ENCODE measurements at regions not wholly inside any gene's neighbourhood (a gene's known extent, or its start where the extent isn't known, plus 50 kb on each side); places are given as distances from the start of the nearest gene placed in this dataset.

GRCh38 chr19:29323440-29324290 is 110.7 kb upstream of the UQCRFS1 start:
- intact Hi-C loops (cut with DNase I) = no loop called here
- no peak for DNase-seq

GRCh38 chr19:29324291-29324680 is 111.3 kb upstream of the UQCRFS1 start:
- Histone ChIP-seq H3K36me3 (no peaks in the 10 kb centered on the region), H3K27ac (no peak overlapping the region), H3K4me3 (no peak overlapping the region), H3K9me3 (no peaks in the 10 kb centered on the region), H3K4me1 (no peaks in the 10 kb centered on the region), H3K27me3 (no peaks in the 10 kb centered on the region)
- DNase-seq (no peak), ATAC-seq (no peak)
- TF ChIP-seq POLR2A (IDR thresholded peaks at IDR 0.05) = no peak
- intact Hi-C loops (cut with DNase I) = no loop called here
- WGBS (ENCODE audit: insufficient coverage, low coverage, low lambda C conversion rate, missing lambda C conversion rate) = 78% methylated on average over 5 of the region's 8 CpGs

More at GRCh38 chr19:29323440-29324290, 110.7 kb upstream of the UQCRFS1 start:
- TF ChIP-seq, protein P1, sequence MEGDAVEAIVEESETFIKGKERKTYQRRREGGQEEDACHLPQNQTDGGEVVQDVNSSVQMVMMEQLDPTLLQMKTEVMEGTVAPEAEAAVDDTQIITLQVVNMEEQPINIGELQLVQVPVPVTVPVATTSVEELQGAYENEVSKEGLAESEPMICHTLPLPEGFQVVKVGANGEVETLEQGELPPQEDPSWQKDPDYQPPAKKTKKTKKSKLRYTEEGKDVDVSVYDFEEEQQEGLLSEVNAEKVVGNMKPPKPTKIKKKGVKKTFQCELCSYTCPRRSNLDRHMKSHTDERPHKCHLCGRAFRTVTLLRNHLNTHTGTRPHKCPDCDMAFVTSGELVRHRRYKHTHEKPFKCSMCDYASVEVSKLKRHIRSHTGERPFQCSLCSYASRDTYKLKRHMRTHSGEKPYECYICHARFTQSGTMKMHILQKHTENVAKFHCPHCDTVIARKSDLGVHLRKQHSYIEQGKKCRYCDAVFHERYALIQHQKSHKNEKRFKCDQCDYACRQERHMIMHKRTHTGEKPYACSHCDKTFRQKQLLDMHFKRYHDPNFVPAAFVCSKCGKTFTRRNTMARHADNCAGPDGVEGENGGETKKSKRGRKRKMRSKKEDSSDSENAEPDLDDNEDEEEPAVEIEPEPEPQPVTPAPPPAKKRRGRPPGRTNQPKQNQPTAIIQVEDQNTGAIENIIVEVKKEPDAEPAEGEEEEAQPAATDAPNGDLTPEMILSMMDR (IDR thresholded peaks at IDR 0.05) = no peak
- Histone ChIP-seq H3K27me3 (no peaks in the 10 kb centered on the region), H3K4me1 (no peaks in the 10 kb centered on the region), H3K36me3 (no peaks in the 10 kb centered on the region), H3K4me3 (no peak overlapping the region), H3K9me3 (no peaks in the 10 kb centered on the region), H3K27ac (no peak overlapping the region)
- no peak for ATAC-seq
- WGBS (ENCODE audit: insufficient coverage, low coverage, low lambda C conversion rate, missing lambda C conversion rate) = 59% methylated on average over 9 of the region's 15 CpGs

- H3K9me3 ChIP-seq = no peaks in the 10 kb centered on the region
- WGBS (ENCODE audit: insufficient coverage, low coverage, low lambda C conversion rate, missing lambda C conversion rate) = 35% methylated on average over 4 of the region's 6 CpGs
- H3K4me1 ChIP-seq = no peaks in the 10 kb centered on the region
- H3K4me3 ChIP-seq = no peak overlapping the region
- H3K27ac ChIP-seq = no peak overlapping the region
- H3K27me3 ChIP-seq = no peaks in the 10 kb centered on the region
- intact Hi-C loops (cut with DNase I) = no loop called here
- H3K36me3 ChIP-seq = no peaks in the 10 kb centered on the region
- TF ChIP-seq, protein P1 (IDR thresholded peaks at IDR 0.05) = no peak
- no peak for TF ChIP-seq POLR2A (IDR thresholded peaks at IDR 0.05)
- DNase-seq (no peak), ATAC-seq (no peak)
These were observed 111.8 kb upstream of the UQCRFS1 start for GRCh38 chr19:29324717-29325116.

DNA sequence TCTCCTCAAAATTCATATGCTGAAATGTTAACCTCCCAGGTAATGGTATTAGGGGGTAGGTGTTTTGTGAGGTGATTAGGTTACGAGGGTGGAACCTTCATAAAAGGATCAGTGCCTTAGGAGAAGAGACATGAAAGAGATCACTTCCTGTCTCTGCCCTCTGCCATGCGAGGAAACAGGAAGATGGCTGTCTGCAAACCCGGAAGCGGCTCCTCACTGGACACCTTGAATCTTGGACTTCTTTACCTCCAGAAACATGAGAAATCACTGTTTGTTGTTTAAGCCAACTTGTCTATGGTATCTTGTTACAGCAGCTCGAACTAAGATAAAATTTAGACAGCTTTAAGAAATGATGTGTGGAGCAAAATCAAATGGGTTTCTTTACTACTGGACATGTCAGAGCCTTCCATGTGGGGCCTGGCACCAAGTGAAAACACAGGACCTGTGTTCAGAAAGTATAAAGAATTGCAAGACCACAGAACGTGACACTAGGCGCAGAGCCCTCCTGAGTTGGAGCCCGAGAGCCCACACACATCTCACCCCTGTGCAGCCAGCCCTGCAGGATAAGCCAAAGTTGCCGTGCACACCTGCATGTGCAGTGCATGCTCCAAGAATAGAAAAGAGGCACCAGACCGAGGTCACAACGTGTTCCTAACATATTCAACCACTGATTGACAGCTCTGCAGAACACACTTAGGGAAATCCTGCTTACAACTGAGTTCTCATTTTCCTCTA is 112.5 kb upstream of the UQCRFS1 start:
- Histone ChIP-seq H3K27ac (no peak overlapping the region), H3K9me3 (no peaks in the 10 kb centered on the region), H3K36me3 (no peaks in the 10 kb centered on the region), H3K27me3 (no peaks in the 10 kb centered on the region), H3K4me1 (no peaks in the 10 kb centered on the region), H3K4me3 (no peak overlapping the region)
- no peak for DNase-seq
- intact Hi-C loops (cut with DNase I) = no loop called here
- TF ChIP-seq, protein P1 (IDR thresholded peaks at IDR 0.05) = no peak
- no peak for TF ChIP-seq POLR2A (IDR thresholded peaks at IDR 0.05)
- no peak for ATAC-seq
- WGBS (ENCODE audit: insufficient coverage, low coverage, low lambda C conversion rate, missing lambda C conversion rate) = 40% methylated on average over 11 of the region's 11 CpGs

GRCh38 chr19:29326351-29326750 is 113.4 kb upstream of the UQCRFS1 start:
- Histone ChIP-seq H3K9me3 (no peaks in the 10 kb centered on the region), H3K27me3 (no peaks in the 10 kb centered on the region), H3K36me3 (no peaks in the 10 kb centered on the region), H3K4me3 (no peak overlapping the region), H3K4me1 (no peaks in the 10 kb centered on the region), H3K27ac (no peak overlapping the region)
- no peak for DNase-seq
- 74% methylated on average over 4 of the region's 4 CpGs for WGBS (ENCODE audit: insufficient coverage, low coverage, low lambda C conversion rate, missing lambda C conversion rate)
- no peak for ATAC-seq
- TF ChIP-seq, protein P1 (IDR thresholded peaks at IDR 0.05) = no peak
- no peak for TF ChIP-seq POLR2A (IDR thresholded peaks at IDR 0.05)
- intact Hi-C loops (cut with DNase I) = no loop called here

All from right lobe of liver (tissue), 6 donors.